KMS-11 (cell line): ENCODE measurements at regions not wholly inside any gene's neighbourhood (a gene's known extent, or its start where the extent isn't known, plus 50 kb on each side); places are given as distances from the start of the nearest gene placed in this dataset.

Experiments used
- H2AFZ ChIP-seq: fragments of 200-600 bp; sonication (generic); 2 replicates; pipeline ENCODE4 v1.6.1; 2016; ENCODE audit warnings: antibody characterized with exemption, mixed run types, low read depth
- H3K27ac ChIP-seq: fragments of 200-600 bp; sonication (generic); 2 replicates; pipeline ENCODE4 v1.6.1; 2016; ENCODE audit warnings: mild to moderate bottlenecking, mixed run types
- H3K27me3 ChIP-seq: fragments of 200-600 bp; sonication (generic); 2 replicates; pipeline ENCODE4 v1.6.1; 2017; ENCODE audit warnings: mild to moderate bottlenecking, low read depth, mixed run types, moderate library complexity; ENCODE audit not compliant: insufficient read depth
- H3K36me3 ChIP-seq: fragments of 200-600 bp; sonication (generic); 2 replicates; pipeline ENCODE4 v1.6.1; 2017; ENCODE audit warnings: mild to moderate bottlenecking, mixed run types; ENCODE audit not compliant: insufficient read depth
- H3K4me1 ChIP-seq: fragments of 200-600 bp; sonication (generic); 2 replicates; pipeline ENCODE4 v1.6.1; 2016; ENCODE audit warnings: mild to moderate bottlenecking, low read depth, mixed run types; ENCODE audit not compliant: poor library complexity, severe bottlenecking
- H3K4me2 ChIP-seq: fragments of 200-600 bp; sonication (generic); 2 replicates; pipeline ENCODE4 v1.7.0; 2016; ENCODE audit warnings: mild to moderate bottlenecking, mixed run types
- H3K4me3 ChIP-seq: fragments of 200-600 bp; sonication (generic); IDR thresholded peaks from 2 replicates; pipeline ENCODE4 v1.6.1; 2017; ENCODE audit warnings: low read depth, low read length, mixed read lengths; ENCODE audit not compliant: insufficient read depth
- H3K79me2 ChIP-seq: fragments of 200-600 bp; sonication (generic); 2 replicates; pipeline ENCODE4 v1.6.1; 2016; ENCODE audit warnings: low read depth, mixed run types; ENCODE audit not compliant: insufficient read depth
- H3K9ac ChIP-seq: fragments of 200-600 bp; sonication (generic); 2 replicates; pipeline ENCODE4 v1.6.1; 2016; ENCODE audit warnings: mild to moderate bottlenecking, mixed run types
- H4K20me1 ChIP-seq: fragments of 200-600 bp; sonication (generic); 2 replicates; pipeline ENCODE4 v1.6.1; 2016; ENCODE audit warnings: mild to moderate bottlenecking, mixed run types; ENCODE audit not compliant: insufficient read depth
- TF ChIP-seq, protein P1 (sequence below): fragments of 200-600 bp; sonication (generic); conservative IDR thresholded peaks from 2 replicates; pipeline ENCODE4 v1.6.1; 2017; ENCODE audit warnings: low read depth, mild to moderate bottlenecking, antibody characterized with exemption, low read length, moderate library complexity, mixed read lengths

DNA sequence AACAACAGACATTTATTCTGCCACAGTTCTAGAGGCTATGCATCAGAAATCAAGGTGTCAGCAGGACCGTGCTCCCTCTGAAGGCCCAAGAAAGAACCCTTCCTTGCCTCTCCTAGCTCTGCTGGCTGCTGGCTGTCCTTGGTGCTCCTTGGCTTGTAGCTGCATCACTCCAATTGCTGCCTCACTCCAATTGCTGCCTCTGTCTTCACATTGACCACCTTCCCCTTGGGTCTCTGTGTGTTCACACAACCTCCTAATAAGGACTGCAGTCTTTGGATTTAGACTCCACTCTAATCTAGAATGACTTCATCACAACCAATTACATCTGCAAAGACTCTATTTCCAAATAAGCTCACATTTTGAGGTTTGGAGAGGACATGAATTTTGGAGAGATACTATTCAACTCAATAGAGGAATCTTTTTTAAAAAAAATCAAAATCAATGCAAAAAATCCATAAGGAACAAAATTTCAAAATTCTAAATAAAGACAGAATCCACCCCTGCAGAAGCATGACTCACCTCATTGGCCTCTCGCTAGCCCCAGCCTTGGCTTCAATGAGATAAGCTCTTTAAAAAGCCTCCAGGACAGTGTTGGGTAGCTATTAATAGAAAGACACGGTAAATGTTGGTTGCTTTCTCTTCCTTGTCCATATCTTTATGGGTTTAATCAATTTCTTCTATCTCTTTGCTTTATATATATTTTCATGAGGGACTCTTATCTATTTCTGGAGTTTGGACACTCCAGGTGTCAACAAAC lies 267.6 kb upstream of the MGAT5 start:
- no peaks in the 10 kb centered on the region for H3K4me1 ChIP-seq
- H3K4me3 ChIP-seq: no peak overlapping the region
- no peaks in the 10 kb centered on the region for H3K27me3 ChIP-seq
- H2AFZ ChIP-seq: no peak overlapping the region
- H3K27ac ChIP-seq: no peak overlapping the region
- H3K79me2 ChIP-seq: no peaks in the 10 kb centered on the region
- H3K36me3 ChIP-seq: no peaks in the 10 kb centered on the region
- H3K9ac ChIP-seq: no peak overlapping the region
- no peak overlapping the region for H3K4me2 ChIP-seq
- TF ChIP-seq, protein P1, sequence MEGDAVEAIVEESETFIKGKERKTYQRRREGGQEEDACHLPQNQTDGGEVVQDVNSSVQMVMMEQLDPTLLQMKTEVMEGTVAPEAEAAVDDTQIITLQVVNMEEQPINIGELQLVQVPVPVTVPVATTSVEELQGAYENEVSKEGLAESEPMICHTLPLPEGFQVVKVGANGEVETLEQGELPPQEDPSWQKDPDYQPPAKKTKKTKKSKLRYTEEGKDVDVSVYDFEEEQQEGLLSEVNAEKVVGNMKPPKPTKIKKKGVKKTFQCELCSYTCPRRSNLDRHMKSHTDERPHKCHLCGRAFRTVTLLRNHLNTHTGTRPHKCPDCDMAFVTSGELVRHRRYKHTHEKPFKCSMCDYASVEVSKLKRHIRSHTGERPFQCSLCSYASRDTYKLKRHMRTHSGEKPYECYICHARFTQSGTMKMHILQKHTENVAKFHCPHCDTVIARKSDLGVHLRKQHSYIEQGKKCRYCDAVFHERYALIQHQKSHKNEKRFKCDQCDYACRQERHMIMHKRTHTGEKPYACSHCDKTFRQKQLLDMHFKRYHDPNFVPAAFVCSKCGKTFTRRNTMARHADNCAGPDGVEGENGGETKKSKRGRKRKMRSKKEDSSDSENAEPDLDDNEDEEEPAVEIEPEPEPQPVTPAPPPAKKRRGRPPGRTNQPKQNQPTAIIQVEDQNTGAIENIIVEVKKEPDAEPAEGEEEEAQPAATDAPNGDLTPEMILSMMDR: no peak
- no peaks in the 10 kb centered on the region for H4K20me1 ChIP-seq

DNA sequence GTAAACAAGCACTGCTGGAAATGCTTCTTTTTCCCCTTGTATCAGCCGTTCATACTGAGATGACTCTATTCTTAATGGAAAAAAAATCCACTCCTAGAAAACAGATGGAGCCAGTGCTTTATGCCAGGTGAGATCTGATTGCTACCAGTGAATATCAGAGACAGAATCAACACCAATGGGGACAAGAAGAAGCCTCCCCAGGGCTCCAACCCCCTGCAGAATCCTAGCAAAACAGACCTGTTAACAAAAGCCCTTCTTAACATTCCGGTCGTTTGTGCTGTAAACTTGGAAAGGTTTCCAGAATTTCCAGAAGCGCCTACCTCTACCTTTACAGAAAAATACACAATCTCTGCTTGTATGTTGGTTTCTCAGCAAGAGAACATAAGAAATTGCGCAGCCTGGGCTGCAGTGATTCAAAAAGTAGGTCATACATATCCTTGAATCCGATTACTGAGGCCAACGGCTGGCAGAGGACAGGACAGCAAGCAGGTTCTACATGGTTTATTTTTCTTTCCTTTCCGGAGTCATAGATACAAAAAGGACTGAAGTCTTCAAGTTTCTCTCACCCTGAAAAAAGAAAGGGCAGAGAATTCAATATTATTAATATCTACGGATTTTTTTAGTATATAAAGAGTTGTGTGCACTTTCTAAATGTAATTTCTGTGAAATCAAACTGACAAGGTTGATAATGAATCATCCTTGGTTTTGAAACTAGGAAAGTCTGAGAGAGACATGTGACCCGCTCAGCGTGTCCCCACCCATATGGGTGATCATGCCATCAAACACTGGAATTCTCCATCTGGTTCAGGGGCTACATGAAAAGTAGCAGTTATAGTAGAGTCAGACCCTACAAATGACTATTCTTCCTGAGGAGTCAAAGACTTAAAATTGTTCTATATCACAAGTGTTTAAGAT lies 266.7 kb upstream of the MGAT5 start:
- Histone ChIP-seq H3K27me3 (no peaks in the 10 kb centered on the region), H3K36me3 (no peaks in the 10 kb centered on the region), H3K4me2 (no peak overlapping the region), H3K4me3 (no peak overlapping the region), H3K4me1 (no peaks in the 10 kb centered on the region), H4K20me1 (no peaks in the 10 kb centered on the region), H3K79me2 (no peaks in the 10 kb centered on the region), H3K27ac (no peak overlapping the region), H2AFZ (no peak overlapping the region), H3K9ac (no peak overlapping the region)
- TF ChIP-seq, protein P1: no peak

DNA sequence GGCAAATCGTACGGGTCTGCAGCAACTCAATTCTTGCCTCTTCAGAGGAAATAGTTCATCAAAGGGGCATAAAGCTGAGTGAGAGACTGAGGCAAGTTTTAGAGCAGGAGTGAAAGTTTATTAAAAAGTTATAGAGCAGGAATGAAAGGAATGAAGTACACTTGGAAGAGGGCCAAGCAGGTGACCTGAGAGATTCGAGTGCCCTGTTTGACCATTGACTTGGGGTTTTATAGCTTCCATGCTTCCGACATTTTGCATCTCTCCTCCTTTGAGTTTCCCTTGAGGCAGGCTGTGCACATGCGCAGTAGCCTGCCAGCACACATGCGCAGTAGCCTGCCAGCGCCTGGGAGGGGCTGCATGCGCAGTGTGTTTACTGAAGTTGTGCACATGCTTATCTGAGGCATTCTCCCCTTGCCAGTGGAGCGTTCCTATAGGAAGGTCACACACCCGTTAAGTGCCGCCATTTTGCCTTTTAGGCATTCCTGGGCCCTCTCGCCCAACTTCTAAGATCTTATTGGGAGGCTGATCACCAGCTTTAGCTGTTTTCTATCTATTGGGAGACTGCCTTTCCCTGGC lies 265.5 kb upstream of the MGAT5 start:
- TF ChIP-seq, protein P1: no peak
- H3K4me3 ChIP-seq: no peak overlapping the region
- H3K27ac ChIP-seq: no peak overlapping the region
- no peaks in the 10 kb centered on the region for H4K20me1 ChIP-seq
- no peak overlapping the region for H3K4me2 ChIP-seq
- no peak overlapping the region for H2AFZ ChIP-seq
- H3K9ac ChIP-seq: no peak overlapping the region
- H3K27me3 ChIP-seq: no peaks in the 10 kb centered on the region
- H3K4me1 ChIP-seq: no peaks in the 10 kb centered on the region
- no peaks in the 10 kb centered on the region for H3K79me2 ChIP-seq
- H3K36me3 ChIP-seq: no peaks in the 10 kb centered on the region

DNA sequence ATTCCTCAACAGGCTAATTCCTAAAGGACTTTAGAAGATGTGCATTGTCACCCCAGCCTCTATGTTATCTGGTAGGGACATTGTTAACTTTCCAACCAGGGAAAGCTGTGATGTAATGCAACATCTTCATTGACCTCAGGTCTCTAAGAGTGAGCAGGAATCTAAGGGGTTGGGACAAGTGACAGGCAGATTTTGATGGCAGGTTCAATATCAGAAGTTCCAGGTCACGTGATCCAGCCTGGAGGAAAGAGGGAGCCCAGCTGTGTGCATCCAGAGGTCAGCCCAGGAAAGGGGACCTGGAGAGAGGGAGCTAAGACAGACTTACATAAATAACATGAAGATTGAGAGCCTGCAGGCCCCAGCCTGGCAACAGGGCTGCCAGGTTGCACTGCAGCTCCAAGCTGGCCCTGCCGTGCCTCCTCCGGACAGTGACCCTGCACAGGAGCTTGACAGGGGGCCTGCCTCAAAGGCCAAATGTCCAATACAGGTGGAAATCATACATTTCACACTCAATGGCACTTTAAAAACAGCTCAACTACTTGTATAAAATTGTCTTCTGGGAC lies 262.2 kb upstream of the MGAT5 start:
- Histone ChIP-seq H3K4me2 (no peak overlapping the region), H4K20me1 (no peaks in the 10 kb centered on the region), H3K27ac (no peak overlapping the region), H3K9ac (no peak overlapping the region), H3K79me2 (no peaks in the 10 kb centered on the region), H3K27me3 (no peaks in the 10 kb centered on the region), H3K36me3 (no peaks in the 10 kb centered on the region), H3K4me1 (no peaks in the 10 kb centered on the region), H3K4me3 (no peak overlapping the region), H2AFZ (no peak overlapping the region)
- TF ChIP-seq, protein P1: no peak
